ENCODE measurements at regions not wholly inside any gene's neighbourhood (a gene's known extent, or its start where the extent isn't known, plus 50 kb on each side); places are given as distances from the start of the nearest gene placed in this dataset.
"Not testable (repeated sequence)": the region's sequence is repeated elsewhere in the genome, so short reads cannot be mapped to it uniquely, and the experiment has no call there.

- DNase-seq, result no peak
Measured at GRCh38 chr3:177629276-177629675, 432.0 kb upstream of the TBL1XR1 start.

- peak; percentile 85 for DNase-seq
Measured at GRCh38 chr3:177633671-177634207, 436.5 kb upstream of the TBL1XR1 start.

- DNase-seq, result not testable (repeated sequence)
Measured at GRCh38 chr3:177635601-177636106, 438.4 kb upstream of the TBL1XR1 start.

GRCh38 chr3:177640319-177640965 lies 443.2 kb upstream of the TBL1XR1 start:
- DNase-seq, result no peak

GRCh38 chr3:177641206-177641605 lies 443.9 kb upstream of the TBL1XR1 start:
- DNase-seq, result no peak

- no peak for DNase-seq
Measured at GRCh38 chr3:177642042-177642803, 444.9 kb upstream of the TBL1XR1 start.

- DNase-seq, result no peak
Measured at GRCh38 chr3:177642804-177643125, 445.5 kb upstream of the TBL1XR1 start.

GRCh38 chr3:177646749-177647148 lies 449.5 kb upstream of the TBL1XR1 start:
- no peak for DNase-seq

GRCh38 chr3:177647341-177647740 lies 450.1 kb upstream of the TBL1XR1 start:
- DNase-seq, result no peak

GRCh38 chr3:177647876-177648275 lies 450.6 kb upstream of the TBL1XR1 start:
- no peak for DNase-seq

- no peak for DNase-seq
Measured at GRCh38 chr3:177652556-177653291, 455.4 kb upstream of the TBL1XR1 start.

GRCh38 chr3:177657243-177657642 lies 460.0 kb upstream of the TBL1XR1 start:
- DNase-seq, result no peak

GRCh38 chr3:177658354-177658753 lies 461.1 kb upstream of the TBL1XR1 start:
- no peak for DNase-seq

GRCh38 chr3:177664380-177665103 lies 467.3 kb upstream of the TBL1XR1 start:
- not testable (repeated sequence) for DNase-seq

- no peak for DNase-seq
Measured at GRCh38 chr3:177665122-177665808, 468.0 kb upstream of the TBL1XR1 start.

- no peak for DNase-seq
Measured at GRCh38 chr3:177672252-177672911, 475.1 kb upstream of the TBL1XR1 start.

GRCh38 chr3:177673112-177673914 lies 476.0 kb upstream of the TBL1XR1 start:
- DNase-seq, result peak; percentile 84

GRCh38 chr3:177674186-177674585 lies 476.9 kb upstream of the TBL1XR1 start:
- no peak for DNase-seq

- no peak for DNase-seq
Measured at GRCh38 chr3:177676148-177676547, 478.9 kb upstream of the TBL1XR1 start.

GRCh38 chr3:177676947-177677587 lies 479.8 kb upstream of the TBL1XR1 start:
- no peak for DNase-seq
